Adrenal gland (tissue), 9 donors: ENCODE measurements at regions not wholly inside any gene's neighbourhood (a gene's known extent, or its start where the extent isn't known, plus 50 kb on each side); places are given as distances from the start of the nearest gene placed in this dataset.
"Not testable (repeated sequence)": the region's sequence is repeated elsewhere in the genome, so short reads cannot be mapped to it uniquely, and the experiment has no call there.

Experiments
- DNase-seq, 7 donors: peaks; one replicate each; pipeline ENCODE4 v3.0.0-alpha.2; 2019 to 2020
- H3K27ac ChIP-seq, 5 donors: fragments of 200-600 bp; sonication (generic) in 4 of 5; 1 replicate in 3 of 5; 2 replicates in 2 of 5; pipeline versions ENCODE4 v1.5.1 to v1.8.0; 2016 to 2020; ENCODE audit warnings: mild to moderate bottlenecking in 1 of 5
- H3K27me3 ChIP-seq: fragments of 200-600 bp; 2 replicates; pipeline ENCODE4 v1.8.0; 2021
- H3K36me3 ChIP-seq, 2 donors: fragments of 200-600 bp; replicated peaks in 1 of 2; 1 replicate in 1 of 2; 2 replicates in 1 of 2; pipeline versions ENCODE4 v1.5.1 to v1.8.0; 2018 to 2022
- H3K4me1 ChIP-seq, 2 donors: fragments of 200-600 bp; replicated peaks in 1 of 2; 1 replicate in 1 of 2; 2 replicates in 1 of 2; pipeline versions ENCODE4 v1.5.1 to v1.8.0; 2018 to 2021
- H3K4me3 ChIP-seq, 4 donors: fragments of 200-600 bp; sonication (generic) in 3 of 4; one replicate each; pipeline ENCODE4 v1.5.1; 2016 to 2018
- H3K9me3 ChIP-seq, 3 donors: fragments of 200-600 bp; sonication (generic) in 1 of 3; replicated peaks in 1 of 3; 1 replicate in 2 of 3; 2 replicates in 1 of 3; pipeline versions ENCODE4 v1.5.1 to v1.8.0; 2016 to 2021
- CTCF ChIP-seq, 6 experiments: fragments of 450-650 bp in 4 of 6; fragments of 200-600 bp in 2 of 6; sonication (generic) in 1 of 6; IDR thresholded peaks; 1 replicate in 5 of 6; 2 replicates in 1 of 6; pipeline versions ENCODE4 v1.5.1 to v1.8.0; 2016 to 2021; ENCODE audit warnings: antibody characterized with exemption in 6 of 6, mild to moderate bottlenecking in 2 of 6, moderate library complexity in 1 of 6
- POLR2A ChIP-seq, 2 donors: fragments of 450-650 bp; IDR thresholded peaks; one replicate each; pipeline ENCODE4 v1.6.1; 2017; ENCODE audit warnings: antibody characterized with exemption in 2 of 2, mild to moderate bottlenecking in 2 of 2, moderate library complexity in 1 of 2
- WGBS, 4 donors: extraction: QIAGEN DNeasy Blood & Tissue Kit in 2 of 4; methylation state at CpG; one replicate each; pipeline versions ENCODE4 v1.1.5 to v1.1.7; 2013 to 2017; 5-methylcytosine and 5-hydroxymethylcytosine counted together
- intact Hi-C, 2 donors: fragments of 100-400 bp; cut with DNase I; formaldehyde crosslinking; loops; one replicate each; pipeline versions ENCODE4 v1.14.1 to v1.15.0; 2022 to 2023
- donor health status: healthy with polysubstance abuse.
- donor health status: Bipolar disorder and iron deficiency.
- donor health status: DM: yes; HTN: yes; CAD: no.
- donor health status: DM: no; HTN: no; CAD: no.
- donor health status: DM: no; HTN: no; CAD: no.

- Histone ChIP-seq H3K4me1 (no peaks in the 10 kb centered on the region), H3K27me3 (no peaks in the 10 kb centered on the region), H3K27ac (no peak overlapping the region), H3K4me3 (no peak overlapping the region), H3K36me3 (no peaks in the 10 kb centered on the region), H3K9me3 (no peaks in the 10 kb centered on the region)
- TF ChIP-seq POLR2A (IDR thresholded peaks at IDR 0.05) (no peak), CTCF (IDR thresholded peaks at IDR 0.05) (no peak)
- DNase-seq, result no peak
- intact Hi-C loops, result no loop called here
- 89 to 100% (median 99%) methylated on average over 1 of the region's 1 CpG for WGBS, 4 donors
Observed at GRCh38 chr2:149857344-149857743, 269.8 kb upstream of the MMADHC start.

- H3K27ac ChIP-seq, H3K27me3 ChIP-seq, intact Hi-C loops, H3K4me3 ChIP-seq, DNase-seq, H3K9me3 ChIP-seq, H3K36me3 ChIP-seq, H3K4me1 ChIP-seq: not testable (repeated sequence)
- WGBS, 4 donors, result 85 to 100% (median 92%) methylated on average over 2 to 3 of the region's 5 CpGs
Observed at GRCh38 chr2:149855859-149856258, 268.3 kb upstream of the MMADHC start.

- H3K27me3 ChIP-seq, result no peaks in the 10 kb centered on the region
Observed at GRCh38 chr2:149849591-149849990, 262.0 kb upstream of the MMADHC start.

GRCh38 chr2:149849136-149849535, 261.6 kb upstream of the MMADHC start:
- 54 to 72% (median 72%) methylated on average over 2 of the region's 2 CpGs for WGBS, 4 donors
- DNase-seq, result no peak
- H3K4me3 ChIP-seq, result no peak overlapping the region
- H3K9me3 ChIP-seq, result no peaks in the 10 kb centered on the region
- no peaks in the 10 kb centered on the region for H3K36me3 ChIP-seq
- TF ChIP-seq CTCF (IDR thresholded peaks at IDR 0.05) (no peak), POLR2A (IDR thresholded peaks at IDR 0.05) (no peak)
- H3K27me3 ChIP-seq, result no peaks in the 10 kb centered on the region
- no peaks in the 10 kb centered on the region for H3K4me1 ChIP-seq
- intact Hi-C loops, result no loop called here
- no peak overlapping the region for H3K27ac ChIP-seq

More at GRCh38 chr2:149849591-149849990, 262.0 kb upstream of the MMADHC start:
- WGBS, 4 donors, result 75 to 97% (median 82%) methylated on average over 1 of the region's 1 CpG
- no peaks in the 10 kb centered on the region for H3K9me3 ChIP-seq
- no peak for DNase-seq
- no peak overlapping the region for H3K27ac ChIP-seq
- no peak for TF ChIP-seq POLR2A (IDR thresholded peaks at IDR 0.05)
- TF ChIP-seq CTCF (IDR thresholded peaks at IDR 0.05), result no peak
- no peak overlapping the region for H3K4me3 ChIP-seq
- intact Hi-C loops, result no loop called here
- H3K36me3 ChIP-seq, result no peaks in the 10 kb centered on the region
- no peaks in the 10 kb centered on the region for H3K4me1 ChIP-seq

GRCh38 chr2:149841396-149841795, 253.8 kb upstream of the MMADHC start:
- no peaks in the 10 kb centered on the region for H3K36me3 ChIP-seq
- H3K9me3 ChIP-seq, result no peaks in the 10 kb centered on the region
- no peak for DNase-seq
- no peaks in the 10 kb centered on the region for H3K4me1 ChIP-seq
- no peak overlapping the region for H3K27ac ChIP-seq
- WGBS, 4 donors, result 32 to 74% (median 65%) methylated on average over 1 of the region's 1 CpG
- no peaks in the 10 kb centered on the region for H3K27me3 ChIP-seq
- intact Hi-C loops, result no loop called here
- TF ChIP-seq CTCF (IDR thresholded peaks at IDR 0.05) (no peak), POLR2A (IDR thresholded peaks at IDR 0.05) (no peak)
- no peak overlapping the region for H3K4me3 ChIP-seq
